HuH-7 (cell line): ENCODE measurements at regions not wholly inside any gene's neighbourhood (a gene's known extent, or its start where the extent isn't known, plus 50 kb on each side); places are given as distances from the start of the nearest gene placed in this dataset.
"Not testable (repeated sequence)": the region's sequence is repeated elsewhere in the genome, so short reads cannot be mapped to it uniquely, and the experiment has no call there.

ENCODE experiments used
- DNase-seq: peaks from one replicate; pipeline ENCODE4 v3.0.0; 2011; ENCODE audit warnings: low spot score

DNA sequence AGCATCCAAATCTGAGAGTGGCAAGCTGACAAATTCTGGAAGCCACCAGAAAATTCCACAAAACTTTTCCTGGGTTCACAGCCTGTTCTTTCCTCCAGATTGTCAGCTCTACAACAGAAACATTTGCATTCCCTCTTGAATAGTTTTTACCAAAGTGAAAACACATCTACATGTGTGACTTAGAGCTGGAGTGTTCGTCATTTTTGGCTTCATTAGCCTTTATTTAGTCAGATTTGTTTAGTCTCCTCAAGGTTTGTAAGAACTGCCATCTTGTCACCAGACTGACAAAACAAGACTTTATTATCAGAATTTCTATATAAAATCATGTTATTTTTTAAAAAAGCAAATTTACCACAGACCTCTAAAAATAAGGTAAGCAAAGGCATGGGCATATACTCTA, 347.3 kb downstream of the TRIM36 start:
- DNase-seq, result no peak

DNA sequence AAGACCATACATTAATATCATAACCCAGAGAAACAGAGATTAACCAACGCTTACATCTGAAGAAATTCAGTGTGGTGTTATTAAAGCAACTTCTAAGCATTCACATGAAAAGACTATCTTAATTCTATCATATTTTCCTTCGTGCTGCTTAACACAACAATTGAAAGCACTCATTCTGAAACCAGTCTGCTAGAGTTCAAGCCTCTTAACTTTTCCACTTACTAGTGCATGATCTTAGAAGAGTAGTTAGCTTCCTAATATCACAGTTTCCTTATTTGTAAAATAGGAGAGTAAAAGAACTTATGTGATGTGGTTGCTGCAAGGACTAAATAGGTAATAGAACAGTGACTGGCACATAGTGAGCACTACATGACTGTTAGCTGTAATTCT, 379.3 kb downstream of the TRIM36 start:
- no peak for DNase-seq

DNA sequence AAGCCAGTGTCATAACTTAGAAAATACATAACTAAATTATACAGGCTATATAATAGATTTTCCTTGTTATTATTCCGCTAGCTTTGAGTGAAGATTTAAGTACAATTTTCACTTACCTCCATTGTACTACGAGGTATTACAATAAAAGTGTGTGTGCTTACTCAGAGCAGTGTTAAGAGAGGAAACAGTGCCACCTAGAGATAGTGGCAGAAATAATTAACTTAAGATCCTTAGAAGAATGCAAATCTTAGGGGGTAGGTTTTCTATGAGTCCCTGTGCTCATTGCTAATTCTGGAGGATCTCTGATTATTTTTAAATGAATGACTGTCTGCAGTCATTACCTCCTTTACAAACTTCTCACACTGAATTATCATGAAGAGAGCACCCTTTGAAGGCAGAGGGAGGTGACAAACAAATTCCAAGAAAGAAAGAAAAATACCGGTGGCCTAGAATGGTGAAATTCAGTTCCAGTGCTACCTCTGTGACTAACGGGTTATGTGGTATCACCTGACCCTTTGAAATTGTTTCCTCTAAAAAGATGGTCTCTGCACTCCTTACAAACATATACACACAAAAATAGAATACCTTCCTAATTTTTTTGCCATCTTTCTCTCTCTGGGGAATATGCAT, 379.8 kb downstream of the TRIM36 start:
- peak; percentile 6 for DNase-seq

DNA sequence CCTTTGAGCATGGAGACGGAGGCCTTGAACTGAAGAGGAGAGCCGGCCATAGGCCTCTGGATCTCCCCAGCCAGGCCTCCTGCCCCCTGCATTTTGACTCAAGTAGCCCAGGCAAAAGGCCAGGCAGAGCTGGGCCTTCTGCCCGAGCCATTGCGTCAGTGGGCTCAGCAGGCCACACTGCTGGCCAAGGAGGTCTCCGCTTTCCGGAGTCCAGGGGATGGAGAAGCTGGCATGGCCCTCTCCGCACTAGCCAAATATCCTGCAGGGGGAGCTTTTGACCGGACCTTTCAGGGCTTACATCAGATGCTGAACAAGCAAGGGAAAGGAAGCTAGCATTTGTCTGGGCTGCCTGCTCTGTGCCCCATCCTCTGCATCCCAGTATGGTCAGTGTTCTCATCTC, 386.8 kb downstream of the TRIM36 start:
- no peak for DNase-seq

DNA sequence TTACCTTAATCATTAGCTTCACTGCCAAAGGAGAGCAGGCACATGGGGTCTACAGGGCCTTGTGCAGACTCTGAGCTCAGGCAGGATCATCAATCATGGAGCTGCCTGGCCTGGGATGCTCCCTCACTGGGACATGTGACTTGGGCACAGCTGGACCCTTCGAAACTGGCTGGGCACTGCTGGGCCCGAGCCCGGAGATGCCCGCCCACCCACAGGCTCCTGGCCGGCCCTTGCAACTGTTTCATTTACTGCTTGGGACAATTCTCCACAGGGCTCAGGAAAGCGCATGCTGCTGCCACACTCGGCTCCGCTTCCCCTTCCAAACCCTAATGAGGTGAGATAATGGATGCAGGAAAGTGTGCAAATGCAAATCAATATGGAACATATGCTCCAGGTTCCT, 387.5 kb downstream of the TRIM36 start:
- no peak for DNase-seq

DNA sequence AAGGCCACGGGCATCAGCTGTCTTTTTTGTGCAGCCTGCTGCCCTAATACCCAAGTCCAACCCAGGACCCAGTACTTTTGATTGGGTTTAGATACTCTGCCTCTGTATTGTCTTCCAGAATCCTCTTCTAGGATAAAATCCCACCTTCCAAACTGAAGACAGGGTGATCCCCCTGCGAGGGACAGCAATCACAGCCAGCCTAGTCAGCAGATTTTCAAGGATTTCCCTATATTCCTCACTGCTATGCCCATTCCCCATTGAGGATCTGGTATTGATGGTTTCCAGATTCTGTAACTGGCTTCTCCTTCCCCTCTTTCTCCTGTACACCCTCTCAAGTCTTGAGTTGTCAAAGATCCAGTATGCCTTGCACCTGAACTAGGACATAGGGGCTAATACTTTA, 389.4 kb downstream of the TRIM36 start:
- DNase-seq, result no peak

DNA sequence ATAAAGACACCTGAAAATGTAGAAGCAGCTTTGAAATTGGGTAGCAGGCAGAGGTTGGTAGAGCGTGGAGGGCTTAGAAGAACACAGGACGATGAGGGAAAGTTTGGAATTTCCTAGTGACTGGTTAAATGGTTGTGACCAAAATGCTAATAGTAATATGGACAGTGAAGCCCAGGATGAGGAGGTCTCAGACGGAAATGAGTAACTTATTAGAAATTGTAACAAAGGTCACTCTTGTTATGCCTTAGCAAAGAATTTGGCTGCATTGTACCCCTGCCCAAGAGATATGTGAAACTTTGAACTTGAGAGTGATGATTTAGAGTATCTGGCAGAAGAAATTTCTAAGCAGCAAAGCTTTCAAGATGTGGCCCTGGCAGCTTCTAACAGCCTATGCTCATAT, 382.5 kb downstream of the KCNN2 start:
- no peak for DNase-seq

DNA sequence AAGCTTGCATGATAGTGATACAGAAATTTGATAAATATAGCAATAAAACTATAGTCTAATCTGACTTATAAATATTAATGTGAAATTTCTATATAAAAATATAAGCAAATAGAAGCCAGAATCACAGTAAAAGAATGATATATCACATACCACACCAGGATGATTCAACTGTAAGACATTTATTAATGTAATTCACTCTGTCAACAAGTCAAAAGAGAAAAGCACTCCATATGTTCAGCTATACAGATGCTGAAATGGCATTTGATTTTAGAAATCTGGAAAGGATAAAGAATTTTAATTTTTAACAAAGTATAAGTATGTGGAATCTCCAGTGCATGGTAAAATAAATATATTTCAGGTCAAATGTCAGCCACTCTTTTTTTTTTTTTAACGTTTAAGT, 372.4 kb downstream of the KCNN2 start:
- no peak for DNase-seq

DNA sequence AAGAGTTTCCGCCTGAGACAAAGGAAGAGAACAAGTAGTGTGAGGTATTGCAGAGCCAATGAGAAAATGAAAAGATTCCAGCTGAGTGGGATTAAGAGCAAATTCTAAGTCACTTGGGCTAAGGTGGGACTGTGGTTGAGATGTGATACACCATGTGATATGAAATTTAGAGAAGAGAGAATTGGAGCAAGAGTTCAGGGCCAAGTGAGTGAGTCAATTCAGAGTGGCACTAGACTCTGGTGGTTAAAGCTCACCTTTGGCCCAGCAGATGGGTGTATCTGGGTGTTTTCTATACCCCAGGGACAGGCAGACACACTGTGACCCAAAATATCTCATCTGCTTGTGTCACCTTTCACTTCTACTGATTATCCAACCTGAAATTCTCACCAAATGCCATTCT, 368.1 kb downstream of the KCNN2 start:
- no peak for DNase-seq

DNA sequence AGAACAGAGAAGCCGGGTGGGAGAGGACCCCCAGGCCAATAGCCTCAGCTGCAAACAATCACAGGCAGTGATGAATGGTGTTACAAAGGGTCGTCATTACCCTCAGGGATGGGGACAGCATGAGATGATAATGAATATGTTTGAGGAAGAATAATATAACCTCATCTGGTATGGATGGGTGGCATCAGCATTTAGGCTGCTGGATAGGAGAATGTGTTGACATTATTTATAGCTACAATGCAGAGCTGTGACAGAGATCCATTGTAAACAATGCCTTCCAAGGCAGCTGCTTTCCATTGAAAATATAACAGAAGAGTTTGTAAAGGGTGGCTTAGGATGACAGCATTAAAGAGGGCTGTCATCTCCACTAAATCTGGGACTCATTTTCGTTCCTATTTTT, 365.5 kb downstream of the KCNN2 start:
- DNase-seq, result no peak

DNA sequence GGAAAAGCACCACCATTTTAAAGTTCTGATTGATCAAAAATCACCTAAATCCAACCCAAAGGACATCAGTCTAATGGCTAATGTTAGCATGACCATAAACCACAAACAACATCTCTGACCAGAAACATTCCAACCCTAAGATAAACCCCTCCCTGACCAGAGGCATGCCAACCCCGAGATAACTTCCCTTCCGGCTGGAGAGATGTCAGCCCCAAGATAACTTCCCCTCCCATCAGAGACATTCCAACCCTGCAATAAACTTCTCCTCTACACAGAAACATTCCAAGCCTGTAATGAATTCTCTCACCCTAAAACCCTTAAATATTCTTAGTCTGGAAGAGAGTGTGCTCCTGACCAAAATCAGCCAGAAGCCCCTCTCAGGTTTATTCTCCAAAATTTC, 364.3 kb downstream of the KCNN2 start:
- DNase-seq, result no peak

DNA sequence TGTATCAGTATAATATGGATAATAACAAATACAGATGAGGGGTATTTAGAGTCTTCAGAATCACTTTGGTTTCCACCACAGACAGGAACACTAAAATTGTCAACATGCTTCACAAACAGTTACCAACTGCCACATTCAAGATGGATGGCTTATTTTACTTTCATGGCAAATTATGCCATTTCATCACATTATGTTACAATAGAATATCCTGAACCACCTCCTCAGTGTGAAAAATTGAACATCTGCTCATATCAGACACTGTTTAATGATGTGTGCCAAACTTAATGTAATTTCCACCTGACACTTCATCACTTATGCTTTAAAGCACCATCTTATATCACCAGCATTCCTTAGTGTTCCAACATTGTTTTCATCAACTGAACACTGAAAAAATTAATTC, 357.4 kb downstream of the KCNN2 start:
- DNase-seq, result no peak

DNA sequence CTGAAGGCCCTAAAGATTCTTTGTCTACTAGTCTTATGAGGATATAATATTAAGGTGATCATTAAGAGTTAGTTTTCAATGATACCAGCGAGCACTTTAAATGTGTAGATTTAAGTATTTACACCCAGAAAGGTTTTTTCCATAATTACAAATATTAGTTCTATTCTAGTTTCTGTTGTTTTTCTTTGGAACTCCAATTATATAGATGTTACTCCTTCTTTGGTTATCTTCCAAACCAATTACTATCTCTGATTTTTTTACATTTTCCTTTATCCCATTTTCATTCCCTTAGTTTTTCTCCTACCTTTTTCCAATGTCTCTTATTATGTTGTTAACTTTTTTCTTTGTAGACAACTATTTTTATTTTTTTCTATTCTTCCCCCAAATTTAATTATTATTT, 355.1 kb downstream of the KCNN2 start:
- no peak for DNase-seq

DNA sequence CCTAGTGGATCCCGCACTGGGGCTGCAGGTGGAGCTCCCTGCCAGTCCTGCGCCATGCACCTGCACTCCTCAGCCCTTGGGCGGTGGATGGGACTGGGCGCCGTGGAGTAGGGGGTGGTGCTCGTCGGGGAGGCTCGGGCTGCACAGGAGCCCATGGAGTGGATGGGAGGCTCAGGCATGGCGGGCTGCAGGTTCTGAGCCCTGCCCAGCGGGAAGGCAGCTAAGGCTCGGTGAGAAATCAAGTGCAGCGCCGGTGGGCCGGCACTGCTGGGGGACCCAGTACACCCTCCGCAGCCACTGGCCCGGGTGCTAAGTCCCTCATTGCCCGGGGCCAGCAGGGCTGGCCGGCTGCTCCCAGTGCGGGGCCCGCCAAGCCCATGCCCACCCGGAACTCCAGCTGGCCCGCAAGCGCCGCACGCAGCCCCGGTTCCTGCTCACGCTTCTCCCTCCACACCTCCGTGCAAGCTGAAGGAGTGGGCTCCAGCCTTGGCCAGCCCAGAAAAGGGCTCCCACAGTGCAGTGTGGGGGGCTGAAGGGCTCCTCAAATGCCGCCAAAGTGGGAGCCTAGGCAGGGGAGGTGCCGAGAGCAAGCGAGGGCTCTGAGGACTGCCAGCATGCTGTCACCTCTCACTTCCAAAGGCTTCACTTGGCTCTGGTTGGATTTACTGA, 342.5 kb downstream of the KCNN2 start:
- not testable (repeated sequence) for DNase-seq

DNA sequence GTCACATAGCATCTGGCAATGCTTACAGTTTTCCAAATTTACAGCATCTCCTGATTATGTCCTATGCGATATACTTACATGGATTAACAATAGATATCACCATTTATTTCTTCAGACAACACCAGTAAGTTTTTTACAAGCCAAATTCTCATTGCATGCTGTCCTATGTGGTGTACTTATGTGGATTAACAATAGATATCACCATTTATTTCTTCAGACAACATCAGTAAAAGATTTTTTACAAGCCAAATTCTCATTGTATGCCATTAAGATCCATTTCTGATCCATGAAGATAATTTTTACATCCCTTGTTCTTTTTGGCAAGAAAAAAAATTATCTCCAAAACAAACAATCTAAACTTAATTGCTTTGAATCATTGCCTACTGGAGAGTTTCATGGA, 340.9 kb downstream of the KCNN2 start:
- no peak for DNase-seq

DNA sequence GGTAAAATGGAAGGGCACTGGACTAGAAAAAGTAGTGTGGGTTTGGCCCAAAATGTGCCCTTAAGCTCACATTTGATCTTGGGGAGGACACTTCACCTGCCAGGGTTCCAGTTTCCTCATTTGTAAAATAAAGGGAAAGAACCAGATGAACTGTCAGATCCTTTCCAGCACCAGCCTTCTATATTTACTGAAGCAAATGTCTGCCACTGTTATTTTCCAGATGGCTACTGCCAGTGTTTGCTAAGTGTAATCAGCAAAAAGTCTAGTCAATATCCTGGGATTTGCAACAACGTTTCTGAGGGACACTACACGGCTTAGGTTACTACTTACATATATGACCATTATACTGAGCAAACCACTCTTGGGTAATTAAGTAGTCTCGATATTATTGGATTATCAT, 340.3 kb downstream of the KCNN2 start:
- DNase-seq, result no peak

DNA sequence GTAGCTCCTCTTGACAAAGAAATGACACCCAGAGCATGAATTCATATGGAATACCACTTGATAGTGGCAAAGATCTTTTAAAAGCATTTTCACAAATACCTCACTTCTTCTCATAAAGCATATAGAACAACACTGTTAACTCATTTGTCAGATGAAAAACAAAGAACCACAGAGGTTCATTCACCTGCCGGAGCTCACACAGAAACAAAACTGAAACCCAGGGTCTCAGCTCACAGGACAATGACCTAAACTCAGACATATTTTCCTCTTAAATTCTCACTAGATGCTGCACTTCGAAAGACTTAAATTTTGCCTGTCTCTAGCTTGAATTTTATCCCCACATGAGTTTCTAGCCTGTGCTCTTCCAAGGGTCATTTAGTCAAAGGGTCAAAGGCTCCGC, 339.0 kb downstream of the KCNN2 start:
- no peak for DNase-seq

DNA sequence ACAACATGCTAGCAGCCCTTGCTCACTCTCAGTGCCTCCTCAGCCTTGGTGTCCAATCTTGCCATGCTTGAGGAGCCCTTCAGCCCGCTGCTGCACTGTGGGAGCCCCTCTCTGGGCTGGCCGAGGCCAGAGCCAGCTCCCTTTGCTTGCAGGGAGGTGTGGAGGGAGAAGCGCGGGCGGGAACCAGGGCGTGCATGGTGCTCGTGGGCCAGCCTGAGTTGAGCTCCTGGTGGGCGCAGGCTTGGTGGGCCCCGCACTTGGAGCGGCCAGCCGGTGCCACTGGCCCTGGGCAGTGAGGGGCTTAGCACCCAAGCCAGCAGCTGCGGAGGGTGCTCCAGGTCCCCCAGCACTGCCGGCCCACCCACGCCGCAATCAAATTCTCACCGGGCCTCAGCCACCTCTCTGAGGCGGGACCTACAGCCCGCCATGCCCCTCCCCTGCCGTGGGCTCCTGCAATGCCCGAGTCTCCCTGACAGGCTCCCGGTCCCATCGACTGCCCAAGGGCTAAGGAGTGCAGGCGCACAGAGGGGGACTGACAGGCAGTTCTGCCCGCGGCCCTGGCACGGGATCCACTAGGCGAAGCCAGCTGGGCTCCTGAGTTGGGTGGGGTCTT, 333.5 kb downstream of the KCNN2 start:
- no peak for DNase-seq

DNA sequence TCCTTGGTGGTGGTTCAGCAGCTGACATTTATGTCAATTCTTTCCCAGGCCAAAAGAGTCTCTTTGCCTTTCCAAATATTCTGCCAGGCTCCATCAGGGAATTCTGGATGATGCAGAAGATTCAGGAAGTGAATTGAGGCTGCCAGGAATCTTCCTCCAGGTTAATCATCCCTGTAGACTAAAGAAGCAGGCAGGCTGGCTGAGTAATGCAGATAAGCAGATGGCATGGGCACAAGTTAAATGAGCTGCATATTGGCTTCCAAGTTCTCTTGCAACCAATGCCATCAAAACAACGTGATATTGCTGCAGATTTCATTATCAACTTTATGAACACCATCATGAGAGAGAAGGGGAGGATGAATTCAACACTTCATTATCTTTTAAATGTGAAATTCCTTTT, 324.5 kb downstream of the KCNN2 start:
- no peak for DNase-seq

DNA sequence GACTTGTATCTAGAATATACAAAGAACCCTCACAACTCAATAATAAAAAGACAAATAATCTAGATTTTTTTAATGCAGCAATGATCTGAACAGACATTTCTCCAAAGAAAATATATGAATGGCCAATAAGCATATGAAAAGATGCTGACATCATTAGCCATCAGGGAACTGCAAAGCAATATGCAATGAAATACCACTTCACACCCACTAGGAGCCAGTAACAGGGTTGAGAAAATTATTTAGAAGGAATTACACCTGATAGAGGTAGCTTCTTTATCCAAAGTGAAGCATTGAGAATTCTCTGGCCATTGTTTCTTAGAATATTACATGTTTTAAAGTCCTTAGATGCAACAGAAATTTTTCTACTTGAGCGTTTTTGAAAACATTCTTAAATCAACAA, 316.9 kb downstream of the KCNN2 start:
- no peak for DNase-seq

DNA sequence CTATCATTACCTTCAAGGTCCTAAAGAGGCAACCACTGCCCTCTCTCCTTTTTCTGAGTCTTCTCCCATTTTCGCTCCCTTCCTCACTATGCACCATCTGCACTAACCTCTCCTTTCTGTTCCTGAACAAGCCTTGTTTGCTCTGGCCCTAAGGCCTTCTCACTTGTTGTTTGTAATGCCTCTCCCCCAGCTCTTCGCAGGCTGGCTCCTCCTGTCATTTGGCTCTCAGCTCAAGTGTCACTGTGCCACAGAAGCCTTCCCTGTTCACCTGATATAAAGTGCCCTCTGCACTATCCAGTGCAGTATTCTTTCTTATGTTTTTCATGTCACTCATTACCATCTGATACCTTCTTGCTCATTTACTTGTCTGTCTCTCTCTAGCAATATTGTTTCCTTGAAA, 303.7 kb downstream of the KCNN2 start:
- DNase-seq, result no peak

DNA sequence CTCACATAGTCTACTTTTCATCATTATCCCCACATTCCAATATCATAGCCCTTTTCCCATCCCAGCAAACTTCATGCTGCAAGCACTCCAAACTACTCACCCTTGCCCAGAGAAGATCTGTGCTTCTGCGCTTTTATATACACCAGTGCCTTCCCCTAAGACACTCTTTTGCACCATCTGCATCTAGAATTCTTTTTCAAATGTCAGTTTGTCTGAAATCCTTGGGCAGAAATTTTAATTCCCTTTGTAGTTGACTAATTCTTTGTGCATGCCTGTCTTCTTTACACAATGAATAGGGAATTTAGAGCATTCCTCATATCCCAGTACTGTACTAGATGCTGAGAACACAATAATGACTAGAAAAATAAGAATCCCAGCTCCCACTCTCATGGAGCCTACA, 298.9 kb downstream of the KCNN2 start:
- no peak for DNase-seq

DNA sequence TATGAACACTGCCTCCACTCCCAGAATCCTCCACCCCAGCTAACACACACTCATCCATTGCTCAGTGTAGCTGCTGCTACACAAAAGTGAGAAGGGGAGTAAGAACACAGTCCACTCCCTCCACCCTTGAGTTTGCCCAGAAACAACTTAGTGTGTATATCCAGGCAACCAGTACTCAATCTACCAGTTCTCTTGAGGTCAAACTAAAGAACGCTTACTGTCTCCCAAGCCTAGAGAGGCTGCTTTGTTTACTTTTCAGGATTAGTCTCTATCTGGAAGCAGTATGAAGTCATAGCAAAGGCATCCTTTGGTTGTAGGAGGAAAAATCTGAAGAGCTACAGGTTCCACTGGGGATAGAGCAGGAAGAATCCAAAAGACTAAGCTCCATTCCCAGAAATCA, 296.3 kb downstream of the KCNN2 start:
- no peak for DNase-seq
